ENCODE measurements at regions not wholly inside any gene's neighbourhood (a gene's known extent, or its start where the extent isn't known, plus 50 kb on each side); places are given as distances from the start of the nearest gene placed in this dataset.

- Histone ChIP-seq H4K20me1 (replicated peaks; ENCODE audit: control insufficient read depth, insufficient read depth, low read length) (no peaks in the 10 kb centered on the region), H3K27me3 (ENCODE audit: control insufficient read depth in 2 of 2, insufficient read depth in 2 of 2, low read length in 2 of 2) (no peaks in the 10 kb centered on the region), H3K27ac (ENCODE audit: extremely low read depth, low read depth, low read length) (no peak overlapping the region), H3K9me1 (ENCODE audit: control insufficient read depth, insufficient read depth, low read length) (no peaks in the 10 kb centered on the region), H3K9ac (ENCODE audit: insufficient read depth in 1 of 2, low read depth in 2 of 2, low read length in 2 of 2) (no peak overlapping the region), H3K4me3 (no peak overlapping the region), H3K4me2 (ENCODE audit: insufficient read depth, low read length) (no peak overlapping the region), H3K79me2 (ENCODE audit: control insufficient read depth, insufficient read depth, low read length) (no peaks in the 10 kb centered on the region), H3K9me3 (replicated peaks; ENCODE audit: control insufficient read depth, insufficient read depth, low read depth, low read length) (no peaks in the 10 kb centered on the region), H3K4me1 (replicated peaks in 1 of 2; ENCODE audit: control insufficient read depth in 2 of 2, insufficient read depth in 2 of 2, low read length in 2 of 2) (no peaks in the 10 kb centered on the region; a peak in 1 of 5 replicates), H2AFZ (ENCODE audit: low read depth, low read length) (no peak overlapping the region), H3K36me3 (ENCODE audit: control insufficient read depth, insufficient read depth, low read length) (no peaks in the 10 kb centered on the region)
- CTCF ChIA-PET (ENCODE audit: low intra/inter-chr PET ratio): no interaction called here
- POLR2A ChIA-PET: no interaction called here
- WGBS (ENCODE audit: insufficient coverage, low coverage, missing lambda C conversion rate): 42% methylated on average over 3 of the region's 4 CpGs
- no peak for FAIRE-seq
- intact Hi-C loops (cut with micrococcal nuclease) (no loop called here), in situ Hi-C loops (cut with MboI) (no loop called here)
- TF ChIP-seq WHSC1 (IDR thresholded peaks at IDR 0.05; ENCODE audit: low read length): no peak
- TF ChIP-seq ZNF707 (CRISPR knock-in tag; conservative IDR thresholded peaks at IDR 0.05): no peak
- TF ChIP-seq FOXO4 (CRISPR knock-in tag; IDR thresholded peaks at IDR 0.05): no peak
- no peak for TF ChIP-seq CHAMP1 (IDR thresholded peaks at IDR 0.05)
- TF ChIP-seq LEF1 (IDR thresholded peaks at IDR 0.05): no peak
- no peak for TF ChIP-seq SAFB (IDR thresholded peaks at IDR 0.05; ENCODE audit: borderline replicate concordance, low read depth, low read length)
- ATAC-seq: no peak
- DNase-seq (ENCODE audit: extremely low read depth in 1 of 4, low spot score in 3 of 4): no peak
- no TSS peak for BruUV-seq (replicated peaks)
Measured at GRCh38 chr9:14471041-14471440, 157.1 kb upstream of the NFIB start.

Measured in K562 (cell line).